Fibroblast of the aortic adventitia (primary cell): ENCODE measurements at regions not wholly inside any gene's neighbourhood (a gene's known extent, or its start where the extent isn't known, plus 50 kb on each side); places are given as distances from the start of the nearest gene placed in this dataset.

Source experiments
- DNase-seq: peaks from one replicate; pipeline ENCODE4 v3.0.0-alpha.2; 2010; ENCODE audit warnings: low read depth
- H3K4me3 ChIP-seq: 2 replicates; pipeline ENCODE4 v1.5.1; 2011; ENCODE audit warnings: low read depth, mild to moderate bottlenecking, control low read depth, low read length, moderate library complexity
- TF ChIP-seq, protein P1 (sequence below): IDR thresholded peaks from 2 replicates; pipeline ENCODE4 v1.5.1; 2011; ENCODE audit warnings: mild to moderate bottlenecking, low read length, control low read depth, inconsistent platforms; ENCODE audit not compliant: insufficient read depth

DNA sequence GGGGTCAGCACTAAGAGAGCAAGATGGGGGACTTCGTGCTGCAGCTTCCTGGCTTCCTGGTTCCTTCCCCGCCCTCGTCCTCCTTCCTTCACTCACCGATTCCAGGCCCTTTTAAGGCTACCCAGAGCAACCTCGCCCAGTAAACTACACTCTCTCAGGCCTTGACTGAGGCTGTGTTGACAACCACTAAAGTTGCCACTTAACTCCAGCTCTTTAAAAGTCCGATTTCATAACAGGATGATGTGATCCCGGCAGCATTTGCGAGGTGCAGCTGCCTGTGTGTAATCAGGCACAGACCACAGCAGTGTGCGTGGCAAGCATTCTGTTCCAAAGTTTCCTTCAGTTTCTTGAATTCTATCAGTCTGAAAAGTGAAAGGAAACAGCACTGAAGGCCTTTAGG is 110.6 kb downstream of the RAB11FIP2 start:
- TF ChIP-seq, protein P1, sequence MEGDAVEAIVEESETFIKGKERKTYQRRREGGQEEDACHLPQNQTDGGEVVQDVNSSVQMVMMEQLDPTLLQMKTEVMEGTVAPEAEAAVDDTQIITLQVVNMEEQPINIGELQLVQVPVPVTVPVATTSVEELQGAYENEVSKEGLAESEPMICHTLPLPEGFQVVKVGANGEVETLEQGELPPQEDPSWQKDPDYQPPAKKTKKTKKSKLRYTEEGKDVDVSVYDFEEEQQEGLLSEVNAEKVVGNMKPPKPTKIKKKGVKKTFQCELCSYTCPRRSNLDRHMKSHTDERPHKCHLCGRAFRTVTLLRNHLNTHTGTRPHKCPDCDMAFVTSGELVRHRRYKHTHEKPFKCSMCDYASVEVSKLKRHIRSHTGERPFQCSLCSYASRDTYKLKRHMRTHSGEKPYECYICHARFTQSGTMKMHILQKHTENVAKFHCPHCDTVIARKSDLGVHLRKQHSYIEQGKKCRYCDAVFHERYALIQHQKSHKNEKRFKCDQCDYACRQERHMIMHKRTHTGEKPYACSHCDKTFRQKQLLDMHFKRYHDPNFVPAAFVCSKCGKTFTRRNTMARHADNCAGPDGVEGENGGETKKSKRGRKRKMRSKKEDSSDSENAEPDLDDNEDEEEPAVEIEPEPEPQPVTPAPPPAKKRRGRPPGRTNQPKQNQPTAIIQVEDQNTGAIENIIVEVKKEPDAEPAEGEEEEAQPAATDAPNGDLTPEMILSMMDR = no peak
- H3K4me3 ChIP-seq = no peak overlapping the region
- peak; percentile 20 for DNase-seq

DNA sequence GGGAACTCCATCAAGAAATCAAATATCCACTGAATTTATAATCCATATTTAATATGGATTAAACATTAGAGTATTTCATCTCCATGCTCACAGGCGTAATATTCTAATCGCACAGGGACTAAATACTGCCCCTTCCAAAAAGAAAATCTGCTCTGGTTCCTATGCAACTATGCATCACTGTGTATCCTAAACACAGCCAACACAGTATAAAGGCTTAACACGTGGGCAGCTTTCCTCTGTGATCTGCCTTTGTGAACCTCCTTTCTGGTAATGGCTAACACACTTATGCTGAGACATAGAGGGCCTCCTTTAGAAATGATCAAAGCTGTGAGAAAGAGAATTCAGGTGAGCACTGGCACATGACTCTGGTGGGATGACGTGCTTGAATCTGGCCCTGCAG is 110.2 kb downstream of the RAB11FIP2 start:
- no peak overlapping the region for H3K4me3 ChIP-seq
- TF ChIP-seq, protein P1 = no peak
- no peak for DNase-seq

DNA sequence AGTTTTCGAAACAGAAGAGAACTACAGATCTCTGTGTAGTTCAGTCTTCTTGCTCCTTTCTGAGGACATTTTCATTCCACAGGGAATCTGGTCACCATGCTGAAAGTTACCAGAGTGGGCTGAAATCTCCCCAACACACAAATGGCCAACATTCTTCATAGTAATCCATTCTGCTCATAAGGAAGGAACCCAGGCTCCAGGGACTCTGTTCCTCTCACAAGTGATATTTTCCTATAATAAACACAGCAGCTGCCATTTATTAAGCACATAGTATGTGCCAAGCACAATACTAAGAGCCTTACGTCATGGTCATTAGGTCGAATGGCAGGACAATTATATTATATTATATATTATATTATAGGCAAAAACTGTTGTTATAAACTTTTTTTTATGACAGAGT is 109.8 kb downstream of the RAB11FIP2 start:
- H3K4me3 ChIP-seq = no peak overlapping the region
- no peak for DNase-seq
- TF ChIP-seq, protein P1 = no peak

DNA sequence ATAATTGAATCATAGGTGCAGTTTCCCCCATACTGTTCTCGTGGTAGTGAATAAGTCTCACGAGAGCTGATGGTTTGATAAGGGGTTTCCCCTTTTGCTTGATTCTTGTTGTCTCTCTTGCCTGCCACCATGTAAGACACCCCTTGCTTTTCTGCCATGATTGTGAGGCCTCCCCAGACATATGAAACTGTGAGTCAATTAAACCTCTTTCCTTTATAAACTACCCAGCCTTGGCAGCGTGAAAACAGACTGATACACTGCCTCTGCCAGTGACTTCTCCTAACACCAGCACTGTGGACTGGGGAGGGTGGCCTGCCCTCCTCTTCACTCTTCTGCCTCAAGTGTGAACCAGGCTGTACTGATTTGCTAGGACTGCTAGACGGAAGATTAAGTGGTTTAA is 108.6 kb downstream of the RAB11FIP2 start:
- no peak for DNase-seq
- TF ChIP-seq, protein P1 = no peak
- H3K4me3 ChIP-seq = no peak overlapping the region

DNA sequence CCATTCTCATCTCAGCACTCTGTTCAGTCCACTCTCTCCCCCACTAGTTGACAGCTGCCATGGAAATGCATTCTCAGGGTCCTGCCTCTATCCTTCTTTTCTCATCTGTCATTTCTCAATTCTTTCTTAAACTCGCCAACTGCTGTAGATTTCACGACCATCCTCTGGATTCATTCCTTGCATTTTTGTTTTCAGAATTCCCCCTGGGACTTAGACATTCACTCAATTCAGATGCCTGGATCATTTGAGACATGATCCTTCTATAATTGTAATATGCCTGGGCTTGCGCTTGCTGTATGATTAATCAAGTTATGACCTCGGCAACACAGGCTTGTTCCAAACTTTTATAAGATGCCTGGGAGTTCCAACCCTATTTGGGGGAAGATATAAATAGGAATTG is 104.5 kb downstream of the RAB11FIP2 start:
- H3K4me3 ChIP-seq = no peak overlapping the region
- TF ChIP-seq, protein P1 = no peak
- DNase-seq = no peak

DNA sequence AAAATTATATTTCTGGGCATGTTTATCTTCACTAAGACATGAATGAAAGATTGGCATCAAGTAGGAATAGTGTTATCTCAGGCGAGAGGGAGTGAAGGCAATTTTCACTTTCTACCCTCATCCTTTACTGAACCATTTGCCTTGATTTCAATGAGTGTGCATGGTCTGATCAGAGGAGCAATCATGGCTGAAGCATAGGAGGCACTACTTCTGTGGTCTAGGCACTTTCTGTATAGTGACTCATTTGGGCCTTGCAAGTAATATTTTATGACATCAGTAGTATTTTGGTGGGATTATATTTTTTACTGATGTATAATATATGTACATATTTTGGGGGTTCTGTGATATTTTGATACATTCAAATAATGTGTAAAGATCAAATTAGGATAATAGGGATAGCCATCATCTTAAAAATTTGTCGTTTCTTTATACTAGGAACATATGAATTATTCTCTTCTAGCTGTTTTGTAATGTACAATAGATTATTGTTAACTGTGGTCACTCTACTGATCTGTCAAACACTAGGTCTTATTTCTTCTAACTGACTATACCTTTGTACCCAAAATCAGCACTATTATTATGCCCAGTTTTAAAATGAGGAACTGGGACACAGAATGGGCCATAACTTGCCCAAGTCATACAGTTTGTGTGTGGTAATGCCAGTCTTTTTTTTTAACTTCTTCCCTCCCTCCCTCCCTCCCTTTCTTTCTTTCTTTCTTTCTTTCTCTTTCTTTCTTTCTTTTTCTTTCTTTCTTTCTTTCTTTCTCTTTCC is 101.9 kb downstream of the RAB11FIP2 start:
- TF ChIP-seq, protein P1 = no peak
- no peak for DNase-seq
- H3K4me3 ChIP-seq = no peak overlapping the region

DNA sequence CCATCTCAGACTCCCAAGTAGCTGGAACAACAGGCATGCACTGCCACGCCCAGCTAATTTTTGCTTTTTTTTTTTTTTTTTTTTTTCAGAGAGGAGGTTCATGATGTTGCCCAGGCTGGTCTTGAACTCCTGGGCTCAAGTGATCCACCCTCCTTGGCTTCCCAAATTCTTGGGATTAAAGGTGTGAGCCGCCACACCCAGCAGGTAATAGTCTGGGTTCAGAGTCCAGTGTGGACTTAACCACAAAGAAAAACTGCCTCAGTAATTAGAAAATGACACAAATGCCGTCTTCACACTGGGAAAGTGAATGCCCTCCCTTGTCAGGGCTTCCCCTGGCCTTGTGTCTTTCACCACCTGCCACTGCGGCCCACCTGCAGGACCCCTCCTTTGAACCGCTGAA is 101.1 kb downstream of the RAB11FIP2 start:
- TF ChIP-seq, protein P1 = no peak

More for the DNA sequence above, 101.1 kb downstream of the RAB11FIP2 start:
- DNase-seq = no peak
- H3K4me3 ChIP-seq = no peak overlapping the region
